Calu3 (cell line): ENCODE measurements at regions not wholly inside any gene's neighbourhood (a gene's known extent, or its start where the extent isn't known, plus 50 kb on each side); places are given as distances from the start of the nearest gene placed in this dataset.

Source experiments
- BruUV-seq: library from RNA; stranded (reverse); fragments of 400-500 nt; replicated peaks from 2 replicates; lab custom pipeline; 2021; lab: Mats Ljungman, UMichigan
- CTCF ChIA-PET: fragments of 300-600 bp; sonication (Branson Sonifier 250); formaldehyde crosslinking; loops from one replicate; lab custom pipeline; 2022; ENCODE audit warnings: antibody characterized with exemption; lab: Charles Lee
- DNase-seq: peaks from one replicate; pipeline ENCODE4 v3.0.0; 2022
- H3K27ac Mint-ChIP-seq: one replicate; pipeline ENCODE4 v1.8.0; 2022; ENCODE audit warnings: mixed read lengths; ENCODE audit not compliant: unreplicated experiment
- H3K27me3 Mint-ChIP-seq: one replicate; pipeline ENCODE4 v1.8.0; 2022; ENCODE audit warnings: mixed read lengths; ENCODE audit not compliant: unreplicated experiment
- H3K36me3 Mint-ChIP-seq: one replicate; pipeline ENCODE4 v1.8.0; 2022; ENCODE audit warnings: mild to moderate bottlenecking, moderate library complexity, mixed read lengths; ENCODE audit not compliant: insufficient read depth, unreplicated experiment
- H3K4me1 Mint-ChIP-seq: one replicate; pipeline ENCODE4 v1.8.0; 2022; ENCODE audit warnings: mild to moderate bottlenecking, low read depth, mixed read lengths; ENCODE audit not compliant: unreplicated experiment
- H3K4me3 Mint-ChIP-seq: one replicate; pipeline ENCODE4 v1.8.0; 2022; ENCODE audit warnings: mild to moderate bottlenecking, low read depth, moderate library complexity, mixed read lengths; ENCODE audit not compliant: unreplicated experiment
- H3K9me3 Mint-ChIP-seq: one replicate; pipeline ENCODE4 v1.8.0; 2022; ENCODE audit warnings: low read depth, mixed read lengths; ENCODE audit not compliant: unreplicated experiment
- CTCF ChIP-seq: fragments of 200-600 bp; IDR thresholded peaks from one replicate; pipeline ENCODE4 v1.8.0; 2022; ENCODE audit warnings: antibody characterized with exemption; ENCODE audit not compliant: unreplicated experiment
- intact Hi-C: fragments of 100-400 bp; cut with micrococcal nuclease; formaldehyde crosslinking; loops from one replicate; pipeline ENCODE4 v1.10.0; 2022; ENCODE audit not compliant: unreplicated experiment

- no peak for DNase-seq
- H3K4me1 Mint-ChIP-seq = no peaks in the 10 kb centered on the region
- CTCF ChIA-PET = interaction anchor here (1.2 kb wide), 1 partner anchor 9 kb away, joined by 3 read pairs; no protein-coding TSS in a partner anchor
- H3K36me3 Mint-ChIP-seq = no peaks in the 10 kb centered on the region
- H3K9me3 Mint-ChIP-seq = no peaks in the 10 kb centered on the region
- intact Hi-C loops = no loop called here
- no peak for TF ChIP-seq CTCF
- H3K27ac Mint-ChIP-seq = no peak overlapping the region
- peaks cover 15% of the 10 kb centered on the region for H3K27me3 Mint-ChIP-seq
- no TSS peak for BruUV-seq
- no peak overlapping the region for H3K4me3 Mint-ChIP-seq
Observed at GRCh38 chr22:26974914-26975803, 317.8 kb downstream of the MIAT start.

GRCh38 chr22:26975865-26976264 is 318.5 kb downstream of the MIAT start:
- CTCF ChIA-PET = interaction anchor here (1.2 kb wide), 1 partner anchor 10 kb away, joined by 3 read pairs; no protein-coding TSS in a partner anchor
- intact Hi-C loops = no loop called here
- no peak overlapping the region for H3K27ac Mint-ChIP-seq
- TF ChIP-seq CTCF = no peak
- H3K9me3 Mint-ChIP-seq = no peaks in the 10 kb centered on the region
- no TSS peak for BruUV-seq
- no peaks in the 10 kb centered on the region for H3K36me3 Mint-ChIP-seq
- no peaks in the 10 kb centered on the region for H3K4me1 Mint-ChIP-seq
- DNase-seq = no peak
- H3K27me3 Mint-ChIP-seq = peaks cover 15% of the 10 kb centered on the region
- no peak overlapping the region for H3K4me3 Mint-ChIP-seq

GRCh38 chr22:26977741-26978376 is 320.5 kb downstream of the MIAT start:
- TF ChIP-seq CTCF = no peak

GRCh38 chr22:26979294-26979693 is 321.9 kb downstream of the MIAT start:
- Mint-ChIP-seq H3K9me3 (no peaks in the 10 kb centered on the region), H3K27ac (no peak overlapping the region), H3K4me1 (no peaks in the 10 kb centered on the region), H3K27me3 (no peaks in the 10 kb centered on the region), H3K4me3 (no peak overlapping the region), H3K36me3 (no peaks in the 10 kb centered on the region)
- no peak for TF ChIP-seq CTCF
- BruUV-seq = no TSS peak
- intact Hi-C loops = no loop called here
- CTCF ChIA-PET = no interaction called here
- no peak for DNase-seq

More at GRCh38 chr22:26977741-26978376, 320.5 kb downstream of the MIAT start:
- DNase-seq = no peak
- no peaks in the 10 kb centered on the region for H3K4me1 Mint-ChIP-seq
- no peaks in the 10 kb centered on the region for H3K36me3 Mint-ChIP-seq
- no peaks in the 10 kb centered on the region for H3K27me3 Mint-ChIP-seq
- H3K9me3 Mint-ChIP-seq = no peaks in the 10 kb centered on the region
- intact Hi-C loops = no loop called here
- no TSS peak for BruUV-seq
- no peak overlapping the region for H3K4me3 Mint-ChIP-seq
- H3K27ac Mint-ChIP-seq = no peak overlapping the region
- CTCF ChIA-PET = interaction anchor here (0.6 kb wide), 1 partner anchor 12 kb away, joined by 3 read pairs; no protein-coding TSS in a partner anchor
